Activated B cell treated with CpG ODN at 0.5 μM for 24 hours (primary cell): ENCODE measurements at regions not wholly inside any gene's neighbourhood (a gene's known extent, or its start where the extent isn't known, plus 50 kb on each side); places are given as distances from the start of the nearest gene placed in this dataset.
"Not testable (repeated sequence)": the region's sequence is repeated elsewhere in the genome, so short reads cannot be mapped to it uniquely, and the experiment has no call there.

Source experiments
- ATAC-seq: fragments of 200-7000 bp; cut with Tn5 transposase; one replicate; pipeline ENCODE4 v1.10.0; 2021; ENCODE audit warnings: low read depth, mild to moderate bottlenecking, moderate library complexity
- CTCF ChIA-PET: fragments of 350-600 bp; sonication (Branson Sonifier 250); formaldehyde crosslinking; loops from one replicate; lab custom pipeline; 2021; ENCODE audit warnings: antibody characterized with exemption; lab: Charles Lee
- POLR2A ChIA-PET: fragments of 350-600 bp; sonication (Branson Sonifier 250); formaldehyde crosslinking; loops from one replicate; lab custom pipeline; 2021; ENCODE audit warnings: antibody characterized with exemption; lab: Charles Lee
- DNase-seq: peaks from one replicate; pipeline ENCODE4 v3.0.0; 2022
- H3K27ac Mint-ChIP-seq: one replicate; pipeline ENCODE4 v1.8.0; 2020; ENCODE audit warnings: mixed read lengths
- H3K27me3 Mint-ChIP-seq: one replicate; pipeline ENCODE4 v1.8.0; 2021; ENCODE audit warnings: mixed read lengths
- H3K36me3 Mint-ChIP-seq: one replicate; pipeline ENCODE4 v1.8.0; 2021; ENCODE audit warnings: low read depth, mixed read lengths
- H3K4me1 Mint-ChIP-seq: one replicate; pipeline ENCODE4 v1.8.0; 2021; ENCODE audit warnings: mixed read lengths
- H3K4me3 Mint-ChIP-seq: one replicate; pipeline ENCODE4 v1.8.0; 2020; ENCODE audit warnings: mild to moderate bottlenecking, mixed read lengths
- H3K9me3 Mint-ChIP-seq: one replicate; pipeline ENCODE4 v1.8.0; 2020; ENCODE audit warnings: mixed read lengths
- intact Hi-C: fragments of 100-400 bp; cut with micrococcal nuclease; formaldehyde crosslinking; loops from one replicate; pipeline ENCODE4 v1.15.1; 2024
- TF ChIP-seq, protein P1 (sequence below): fragments of 200-600 bp; IDR thresholded peaks from one replicate; pipeline ENCODE4 v1.8.0; 2022; ENCODE audit warnings: antibody characterized with exemption, mild to moderate bottlenecking

DNA sequence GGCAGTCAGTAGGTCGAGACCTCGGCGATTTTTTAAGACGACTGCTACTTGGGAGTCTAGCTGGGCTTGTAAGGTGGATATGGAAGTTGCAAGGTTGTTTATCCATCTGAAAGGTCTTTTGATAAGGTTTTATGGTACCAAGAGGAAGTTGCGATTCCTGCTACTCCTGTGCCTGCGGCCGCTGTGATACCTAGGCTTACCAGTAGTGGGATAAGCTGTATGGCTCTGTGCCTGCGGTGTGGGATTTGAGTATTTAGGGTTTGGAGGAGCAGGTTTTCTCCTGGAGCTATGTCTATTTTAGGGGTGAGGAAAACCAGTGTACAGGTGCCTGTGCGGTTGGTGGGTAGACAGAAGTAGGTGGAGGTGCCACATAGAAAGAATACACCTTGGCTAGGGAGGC lies 1059.8 kb downstream of the SI start:
- no peak for DNase-seq
- H3K27me3 Mint-ChIP-seq = no peaks in the 10 kb centered on the region
- POLR2A ChIA-PET = no interaction called here
- CTCF ChIA-PET = no interaction called here
- no peak for ATAC-seq
- no peaks in the 10 kb centered on the region for H3K4me1 Mint-ChIP-seq
- H3K27ac Mint-ChIP-seq = no peak overlapping the region
- no peaks in the 10 kb centered on the region for H3K36me3 Mint-ChIP-seq
- intact Hi-C loops = no loop called here
- H3K4me3 Mint-ChIP-seq = no peak overlapping the region
- no peaks in the 10 kb centered on the region for H3K9me3 Mint-ChIP-seq
- TF ChIP-seq, protein P1, sequence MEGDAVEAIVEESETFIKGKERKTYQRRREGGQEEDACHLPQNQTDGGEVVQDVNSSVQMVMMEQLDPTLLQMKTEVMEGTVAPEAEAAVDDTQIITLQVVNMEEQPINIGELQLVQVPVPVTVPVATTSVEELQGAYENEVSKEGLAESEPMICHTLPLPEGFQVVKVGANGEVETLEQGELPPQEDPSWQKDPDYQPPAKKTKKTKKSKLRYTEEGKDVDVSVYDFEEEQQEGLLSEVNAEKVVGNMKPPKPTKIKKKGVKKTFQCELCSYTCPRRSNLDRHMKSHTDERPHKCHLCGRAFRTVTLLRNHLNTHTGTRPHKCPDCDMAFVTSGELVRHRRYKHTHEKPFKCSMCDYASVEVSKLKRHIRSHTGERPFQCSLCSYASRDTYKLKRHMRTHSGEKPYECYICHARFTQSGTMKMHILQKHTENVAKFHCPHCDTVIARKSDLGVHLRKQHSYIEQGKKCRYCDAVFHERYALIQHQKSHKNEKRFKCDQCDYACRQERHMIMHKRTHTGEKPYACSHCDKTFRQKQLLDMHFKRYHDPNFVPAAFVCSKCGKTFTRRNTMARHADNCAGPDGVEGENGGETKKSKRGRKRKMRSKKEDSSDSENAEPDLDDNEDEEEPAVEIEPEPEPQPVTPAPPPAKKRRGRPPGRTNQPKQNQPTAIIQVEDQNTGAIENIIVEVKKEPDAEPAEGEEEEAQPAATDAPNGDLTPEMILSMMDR = no peak

DNA sequence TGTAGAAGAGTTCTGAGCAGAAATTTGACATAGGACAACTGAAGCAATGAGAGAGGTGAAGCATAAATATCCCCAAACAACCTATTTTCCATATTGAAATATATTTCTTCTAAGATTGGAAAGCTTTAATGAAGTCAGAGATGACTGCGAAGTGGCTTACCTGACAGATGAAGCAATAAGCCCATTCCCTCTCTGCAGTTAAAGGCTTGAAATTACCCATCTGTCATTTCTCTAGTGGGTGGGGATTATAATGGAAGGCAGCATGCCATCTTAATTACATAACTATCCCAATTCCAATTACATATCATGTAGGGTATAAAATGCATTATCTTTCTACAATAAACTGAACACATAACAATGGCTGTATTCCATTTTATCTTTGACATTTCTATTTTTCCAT lies 1070.5 kb downstream of the SI start:
- H3K4me3 Mint-ChIP-seq = no peak overlapping the region
- CTCF ChIA-PET = no interaction called here
- ATAC-seq (no peak), DNase-seq (no peak)
- H3K4me1 Mint-ChIP-seq = no peaks in the 10 kb centered on the region
- H3K36me3 Mint-ChIP-seq = no peaks in the 10 kb centered on the region
- H3K27me3 Mint-ChIP-seq = no peaks in the 10 kb centered on the region
- intact Hi-C loops = no loop called here
- TF ChIP-seq, protein P1 = no peak
- no peak overlapping the region for H3K27ac Mint-ChIP-seq
- H3K9me3 Mint-ChIP-seq = peaks cover 6% of the 10 kb centered on the region
- POLR2A ChIA-PET = no interaction called here

DNA sequence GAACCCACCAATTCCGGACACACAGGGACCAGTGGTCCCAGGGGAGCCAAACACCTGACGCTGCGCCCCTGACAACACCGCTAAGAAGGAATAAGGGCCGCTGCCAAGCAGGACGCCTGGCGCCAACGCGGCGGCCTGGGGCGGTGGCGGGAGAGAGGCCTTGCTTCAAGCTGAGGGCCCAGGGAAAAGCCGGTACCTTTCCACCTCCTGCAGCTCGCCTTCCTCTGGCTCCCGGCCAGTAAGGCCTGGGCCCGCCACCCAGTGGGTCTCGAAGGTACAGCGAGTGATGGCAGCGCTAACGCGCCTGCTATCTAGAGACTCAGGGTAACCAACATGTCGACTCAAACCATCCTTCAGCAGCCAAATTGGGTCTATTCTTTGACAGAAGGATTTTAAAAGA lies 1074.1 kb downstream of the SI start:
- intact Hi-C loops = no loop called here
- CTCF ChIA-PET = no interaction called here
- ATAC-seq = no peak

DNA sequence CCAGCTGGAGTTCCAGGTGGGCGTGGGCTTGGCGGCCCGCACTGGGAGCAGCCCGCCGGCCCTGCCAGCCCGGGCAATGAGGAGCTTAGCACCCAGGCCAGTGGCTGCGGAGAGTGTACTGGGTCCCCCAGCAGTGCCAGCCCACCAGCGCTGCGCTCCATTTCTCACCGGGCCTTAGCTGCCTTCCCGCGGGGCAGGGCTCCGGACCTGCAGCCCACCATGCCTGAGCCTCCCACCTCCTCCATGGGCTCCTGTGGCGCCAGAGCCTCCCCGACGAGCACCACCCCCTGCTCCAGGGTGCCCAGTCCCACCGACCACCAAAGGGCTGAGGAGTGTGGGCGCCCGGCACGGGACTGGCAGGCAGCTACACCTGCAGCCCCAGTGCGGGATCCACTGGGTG lies 1075.3 kb downstream of the SI start:
- H3K27ac Mint-ChIP-seq, CTCF ChIA-PET, POLR2A ChIA-PET, H3K4me3 Mint-ChIP-seq, H3K27me3 Mint-ChIP-seq, H3K36me3 Mint-ChIP-seq, DNase-seq, intact Hi-C loops, ATAC-seq, H3K9me3 Mint-ChIP-seq, H3K4me1 Mint-ChIP-seq: not testable (repeated sequence)

More for the DNA sequence above, 1074.1 kb downstream of the SI start:
- H3K9me3 Mint-ChIP-seq = peaks cover 2% of the 10 kb centered on the region
- no peaks in the 10 kb centered on the region for H3K36me3 Mint-ChIP-seq
- no peak overlapping the region for H3K27ac Mint-ChIP-seq
- no peaks in the 10 kb centered on the region for H3K27me3 Mint-ChIP-seq
- no peaks in the 10 kb centered on the region for H3K4me1 Mint-ChIP-seq
- TF ChIP-seq, protein P1 = no peak
- POLR2A ChIA-PET = no interaction called here
- no peak overlapping the region for H3K4me3 Mint-ChIP-seq
- DNase-seq = no peak

DNA sequence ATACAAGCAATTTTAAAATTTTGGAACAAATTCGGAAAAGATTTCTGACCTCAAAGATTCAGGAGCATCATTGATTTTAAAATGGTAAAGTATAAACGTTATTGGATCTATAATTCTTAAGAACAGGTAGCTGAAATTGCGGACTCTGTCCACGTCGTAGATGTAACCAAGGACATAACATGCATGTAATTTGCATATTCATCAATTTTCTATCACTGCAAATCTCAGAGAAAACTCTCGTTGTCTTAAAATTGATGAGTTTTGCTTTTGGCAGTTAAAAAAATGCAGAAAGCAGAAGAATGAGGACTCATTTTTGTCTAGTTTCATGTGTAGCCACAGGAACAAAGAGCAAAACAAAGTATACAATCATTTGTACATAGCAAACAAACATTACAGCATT lies 1094.4 kb downstream of the SI start:
- no peaks in the 10 kb centered on the region for H3K27me3 Mint-ChIP-seq
- H3K4me1 Mint-ChIP-seq = no peaks in the 10 kb centered on the region
- H3K9me3 Mint-ChIP-seq = peaks cover 4% of the 10 kb centered on the region
- no peak overlapping the region for H3K4me3 Mint-ChIP-seq
- no peak overlapping the region for H3K27ac Mint-ChIP-seq
- intact Hi-C loops = no loop called here
- POLR2A ChIA-PET = no interaction called here
- H3K36me3 Mint-ChIP-seq = no peaks in the 10 kb centered on the region
- CTCF ChIA-PET = no interaction called here
- no peak for DNase-seq
- TF ChIP-seq, protein P1 = no peak
- no peak for ATAC-seq

DNA sequence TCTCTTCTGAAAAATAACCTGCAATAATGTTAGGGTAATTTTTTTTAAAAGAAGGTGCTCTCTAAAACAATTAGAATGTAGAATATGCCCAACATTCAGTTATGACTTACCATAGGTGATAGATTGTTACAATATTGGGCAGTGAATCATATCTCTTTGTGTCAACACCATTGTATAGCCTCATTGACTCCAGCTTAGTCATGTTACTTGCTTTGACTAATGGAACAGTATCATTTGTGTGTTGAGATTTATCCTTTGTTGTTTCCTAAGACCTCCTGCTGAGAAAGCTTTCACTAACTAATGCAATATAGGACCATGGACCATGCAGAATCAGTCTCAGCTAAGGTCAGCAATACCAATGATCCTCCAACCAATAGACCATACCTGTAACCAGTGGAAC lies 1106.4 kb downstream of the SI start:
- ATAC-seq = no peak
- Mint-ChIP-seq H3K27me3 (no peaks in the 10 kb centered on the region), H3K4me1 (no peaks in the 10 kb centered on the region), H3K36me3 (no peaks in the 10 kb centered on the region), H3K9me3 (peaks cover 5% of the 10 kb centered on the region), H3K4me3 (no peak overlapping the region), H3K27ac (no peak overlapping the region)
- POLR2A ChIA-PET = no interaction called here
- no peak for DNase-seq
- CTCF ChIA-PET = no interaction called here
- TF ChIP-seq, protein P1 = no peak
- intact Hi-C loops = no loop called here
